Motor neuron (in vitro differentiated cells): ENCODE measurements at regions not wholly inside any gene's neighbourhood (a gene's known extent, or its start where the extent isn't known, plus 50 kb on each side); places are given as distances from the start of the nearest gene placed in this dataset.

ENCODE experiments used
- ATAC-seq, 8 experiments: fragments of 200-7000 bp; cut with Tn5 transposase; replicated peaks in 6 of 8; 2 replicates each; pipeline ENCODE4 v1.8.0; 2021; ENCODE audit warnings: mild to moderate bottlenecking in 8 of 8, moderate library complexity in 8 of 8
- H3K27ac ChIP-seq, 2 donors: fragments of 250-450 bp; sonication (Bioruptor Pico); 2 replicates each; pipeline ENCODE4 v1.9.0; 2021; ENCODE audit warnings: antibody characterized with exemption in 2 of 2, mild to moderate bottlenecking in 2 of 2, moderate library complexity in 1 of 2
- H3K4me1 ChIP-seq, 2 donors: fragments of 250-450 bp; sonication (Bioruptor Pico); replicated peaks in 1 of 2; 2 replicates each; pipeline ENCODE4 v1.6.1; 2021; ENCODE audit warnings: antibody characterized with exemption in 2 of 2, mild to moderate bottlenecking in 2 of 2, moderate library complexity in 1 of 2
- H3K4me3 ChIP-seq, 5 donors: fragments of 250-450 bp; sonication (Bioruptor Pico); 2 replicates each; pipeline ENCODE4 v1.9.0; 2021; ENCODE audit warnings: antibody characterized with exemption in 5 of 5, mild to moderate bottlenecking in 5 of 5, moderate library complexity in 4 of 5
- WGBS, 10 experiments: fragments of 450-650 bp; shearing (Covaris generic); methylation state at CpG; one replicate each; pipeline ENCODE4 v1.0.0; 2022; 5-methylcytosine and 5-hydroxymethylcytosine counted together
- in situ Hi-C, 9 experiments: fragments of 400-800 bp; cut with MboI; loops; one replicate each; pipeline ENCODE4 v1.15.0; 2021; ENCODE audit warnings: low sequenced_read_pairs in 9 of 9, low pct_unique_long_range_greater_than_20kb in 2 of 9; ENCODE audit not compliant: unreplicated experiment in 9 of 9

DNA sequence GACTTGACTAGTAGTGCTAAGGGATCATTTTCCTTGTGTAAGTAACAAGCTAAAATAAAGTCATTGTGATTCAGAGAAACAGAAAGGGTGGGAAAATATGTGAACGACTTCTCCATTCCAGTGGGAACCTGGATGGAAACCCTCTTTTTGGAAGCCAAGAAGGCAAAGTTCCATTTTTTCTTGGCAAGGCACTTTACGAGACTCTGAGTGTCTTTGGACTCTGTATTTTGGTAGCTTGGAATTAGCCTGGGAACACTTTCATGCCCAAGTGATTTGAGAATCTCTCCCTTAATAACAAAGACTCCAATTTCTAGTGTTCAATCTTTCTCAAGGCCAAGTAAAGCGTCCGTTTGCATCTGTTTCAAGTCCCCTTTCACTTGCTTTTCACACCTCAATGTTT is 100.5 kb upstream of the SASH1 start:
- no peak overlapping the region for H3K4me3 ChIP-seq
- H3K4me1 ChIP-seq: peaks cover 10 to 11% of the 10 kb centered on the region in 2 donors
- WGBS, 10 experiments: 19 to 95% (median 83%) methylated on average over 2 to 4 of the region's 4 CpGs; no CpG with 5 or more reads in 2 of the 10 experiments
- no peak for ATAC-seq
- in situ Hi-C loops: loop anchor here in 1 of 9 experiments (10.0 kb wide), 1 partner anchor 57 kb away; no protein-coding TSS in a partner anchor
- H3K27ac ChIP-seq: no peak overlapping the region

DNA sequence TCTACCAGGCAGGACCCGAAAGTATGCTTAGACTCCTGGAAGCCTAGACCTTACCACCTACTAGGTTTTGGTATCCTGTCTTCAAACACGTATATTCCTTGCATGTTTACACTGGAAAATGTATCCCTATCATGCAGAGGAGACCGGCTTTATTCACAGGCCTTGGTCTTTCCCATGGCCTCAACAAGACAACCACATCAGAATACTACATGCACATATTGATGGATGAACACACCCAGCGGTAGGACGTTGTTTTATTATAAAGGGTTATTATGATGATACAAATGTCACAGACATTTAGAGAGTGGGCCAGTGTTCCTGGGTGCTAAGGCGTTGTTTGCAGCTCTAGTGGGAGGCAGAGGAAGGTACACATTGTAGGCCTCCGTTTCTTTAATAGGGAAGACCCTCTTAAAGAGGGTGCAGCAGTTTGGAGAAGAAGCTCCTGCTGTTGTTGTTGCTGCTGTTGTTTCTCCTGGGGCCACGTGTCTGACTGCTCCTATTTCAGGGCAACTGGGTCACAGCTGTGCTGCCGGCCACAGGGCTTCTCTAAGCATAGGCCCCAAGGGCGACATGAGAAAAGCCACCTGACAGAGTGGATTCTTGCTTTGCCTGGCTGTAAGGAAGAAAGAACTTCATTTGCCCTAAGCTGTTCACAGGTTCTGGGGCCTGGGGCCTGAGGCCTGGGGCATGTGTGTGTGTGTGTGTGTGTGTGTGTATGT is 98.3 kb upstream of the SASH1 start:
- Histone ChIP-seq H3K4me1 (peaks cover 22 to 33% of the 10 kb centered on the region in 2 donors), H3K27ac (no peak overlapping the region), H3K4me3 (no peak overlapping the region)
- 35 to 100% (median 90%) methylated on average over 1 to 7 of the region's 10 CpGs; no CpG with 5 or more reads in 3 of the 10 experiments for WGBS, 10 experiments
- in situ Hi-C loops: loop anchor here in 1 of 9 experiments (10.0 kb wide), 1 partner anchor 60 kb away; no protein-coding TSS in a partner anchor
- ATAC-seq: peak; percentile 33 to 89 (median 64)

- Histone ChIP-seq H3K4me3 (no peak overlapping the region), H3K4me1 (peaks cover 39 to 54% of the 10 kb centered on the region in 2 donors), H3K27ac (no peak overlapping the region)
- WGBS, 10 experiments: 67 to 100% (median 92%) methylated on average over 2 to 6 of the region's 6 CpGs; no CpG with 5 or more reads in 4 of the 10 experiments
- ATAC-seq: peak in 1 of 8 experiments; percentile 60
- in situ Hi-C loops: loop anchor here in 1 of 9 experiments (10.0 kb wide), 1 partner anchor 63 kb away; no protein-coding TSS in a partner anchor
Observed at GRCh38 chr6:148247386-148248063, 95.1 kb upstream of the SASH1 start.

DNA sequence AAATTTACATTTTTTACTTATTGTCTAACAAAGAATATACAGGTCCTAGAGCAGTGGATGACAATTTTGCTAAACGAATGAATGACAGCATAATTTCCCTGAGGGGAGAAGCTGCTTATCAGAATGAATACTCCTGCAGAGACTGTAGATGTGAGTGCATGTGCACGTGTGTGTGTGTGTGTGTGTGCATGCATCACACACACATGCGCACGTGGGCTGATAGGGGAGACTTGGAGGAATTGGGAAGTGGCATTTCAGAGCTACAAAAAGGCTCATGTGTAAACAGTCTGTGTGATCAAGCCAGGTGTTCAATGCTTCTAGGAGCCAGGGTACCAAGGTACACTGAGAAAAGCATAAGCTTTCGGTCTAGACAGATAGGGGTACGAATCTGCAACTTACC is 93.5 kb upstream of the SASH1 start:
- Histone ChIP-seq H3K4me3 (no peak overlapping the region), H3K4me1 (peaks cover 39 to 54% of the 10 kb centered on the region in 2 donors), H3K27ac (no peak overlapping the region)
- peak in 4 of 8 experiments; percentile 41 to 64 (median 48) for ATAC-seq
- WGBS, 10 experiments: 11 to 100% (median 77%) methylated on average over 1 to 6 of the region's 6 CpGs; no CpG with 5 or more reads in 2 of the 10 experiments
- in situ Hi-C loops: loop anchor here in 1 of 9 experiments (10.0 kb wide), 1 partner anchor 64 kb away; no protein-coding TSS in a partner anchor

GRCh38 chr6:148249679-148250375 is 92.8 kb upstream of the SASH1 start:
- in situ Hi-C loops: loop anchor here in 1 of 9 experiments (10.0 kb wide), 1 partner anchor 65 kb away; no protein-coding TSS in a partner anchor
- H3K4me1 ChIP-seq: peaks cover 32 to 47% of the 10 kb centered on the region in 2 donors
- no peak overlapping the region for H3K4me3 ChIP-seq
- H3K27ac ChIP-seq: no peak overlapping the region
- 44 to 100% (median 80%) methylated on average over 1 to 5 of the region's 5 CpGs; no CpG with 5 or more reads in 1 of the 10 experiments for WGBS, 10 experiments
- ATAC-seq: peak in 6 of 8 experiments; percentile 11 to 65 (median 41)

DNA sequence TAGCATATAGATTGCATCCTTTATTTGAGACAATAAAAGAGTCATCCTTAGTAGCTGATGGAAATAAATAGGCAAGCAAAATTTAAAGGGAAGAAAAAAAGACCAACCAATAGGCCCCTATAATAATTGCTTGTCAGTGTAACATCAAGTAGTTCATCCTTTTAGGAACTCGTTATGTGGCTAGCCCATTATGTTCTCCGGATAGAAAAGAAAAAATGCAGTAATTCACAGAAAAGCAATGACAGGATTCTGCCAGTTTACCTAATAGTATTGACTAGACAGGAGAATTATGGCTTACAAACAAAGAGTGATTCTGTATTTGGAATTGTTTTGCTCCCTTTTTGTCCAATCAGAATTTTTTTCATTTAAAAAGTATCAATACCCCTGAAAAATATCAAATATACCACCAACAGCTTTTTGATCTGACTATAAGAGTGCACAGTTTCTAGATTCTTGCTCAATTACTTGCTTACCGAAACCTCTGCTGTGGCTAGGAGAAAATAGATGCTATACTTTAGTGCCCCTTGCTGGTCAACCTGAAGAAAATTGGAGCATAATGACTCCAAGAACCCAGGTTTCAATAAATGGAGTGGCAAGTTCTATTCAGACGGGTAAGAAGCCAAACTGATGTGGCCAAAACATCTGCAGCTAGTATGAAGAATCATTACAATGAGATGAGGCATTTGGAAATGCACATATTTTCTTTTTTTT is 91.5 kb upstream of the SASH1 start:
- peaks cover 29 to 43% of the 10 kb centered on the region in 2 donors for H3K4me1 ChIP-seq
- peak; percentile 23 to 74 (median 66) for ATAC-seq
- in situ Hi-C loops: no loop called here
- no peak overlapping the region for H3K4me3 ChIP-seq
- 6 to 90% (median 25%) methylated on average over 2 to 4 of the region's 4 CpGs for WGBS, 10 experiments
- no peak overlapping the region for H3K27ac ChIP-seq

- Histone ChIP-seq H3K4me1 (peaks cover 29 to 43% of the 10 kb centered on the region in 2 donors), H3K27ac (no peak overlapping the region), H3K4me3 (no peak overlapping the region)
- WGBS, 10 experiments: 72 to 100% (median 90%) methylated on average over 2 to 6 of the region's 7 CpGs; no CpG with 5 or more reads in 5 of the 10 experiments
- no peak for ATAC-seq
- in situ Hi-C loops: no loop called here
Observed at GRCh38 chr6:148251891-148252290, 90.7 kb upstream of the SASH1 start.

DNA sequence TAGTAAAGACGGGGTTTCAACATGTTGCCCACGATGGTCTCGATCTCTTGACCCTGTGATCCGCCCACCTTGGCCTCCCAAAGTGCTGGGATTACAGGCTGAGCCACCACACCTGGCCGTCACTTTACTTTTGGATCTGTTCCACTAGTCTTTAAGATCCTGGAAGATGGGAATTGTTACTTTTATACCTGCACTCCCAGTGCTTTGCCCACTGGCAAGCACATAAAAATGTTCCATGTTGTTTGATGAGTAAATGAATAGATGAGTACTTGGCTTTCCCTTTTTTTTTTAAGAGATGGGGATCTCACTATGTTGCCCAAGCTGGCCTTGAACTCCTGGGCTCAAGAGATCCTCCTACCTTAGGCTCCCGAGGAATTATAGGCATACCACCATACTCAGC is 84.8 kb upstream of the SASH1 start:
- in situ Hi-C loops: no loop called here
- WGBS, 10 experiments: 40 to 100% (median 87%) methylated on average over 1 to 5 of the region's 6 CpGs; no CpG with 5 or more reads in 1 of the 10 experiments
- Histone ChIP-seq H3K4me3 (no peak overlapping the region), H3K4me1 (no peaks in the 10 kb centered on the region), H3K27ac (no peak overlapping the region)
- no peak for ATAC-seq

- 70 to 100% (median 92%) methylated on average over 1 to 5 of the region's 5 CpGs; no CpG with 5 or more reads in 1 of the 10 experiments for WGBS, 10 experiments
- in situ Hi-C loops: no loop called here
- no peak overlapping the region for H3K4me3 ChIP-seq
- H3K4me1 ChIP-seq: no peaks in the 10 kb centered on the region
- no peak overlapping the region for H3K27ac ChIP-seq
- no peak for ATAC-seq
Observed at GRCh38 chr6:148258868-148259267, 83.8 kb upstream of the SASH1 start.

DNA sequence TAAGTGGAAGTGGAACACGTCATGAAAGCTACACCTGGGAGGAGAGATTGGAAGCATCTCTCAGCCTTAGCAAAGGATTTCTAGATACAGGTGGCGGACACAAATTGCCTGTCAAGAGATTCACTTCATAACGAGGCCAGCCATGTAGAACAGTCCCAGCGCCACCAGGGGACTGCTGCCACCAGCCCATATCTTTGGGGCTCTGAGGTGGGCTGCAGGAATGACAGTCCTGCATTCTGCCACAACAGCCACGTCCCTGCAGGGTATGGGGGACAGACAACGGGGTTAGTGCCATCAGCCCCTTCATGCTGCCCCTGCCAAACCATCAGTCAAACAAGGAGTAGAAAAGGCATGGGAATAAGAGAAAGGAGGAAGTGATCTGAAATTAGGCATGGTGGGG is 81.2 kb upstream of the SASH1 start:
- no peak overlapping the region for H3K4me3 ChIP-seq
- in situ Hi-C loops: no loop called here
- ATAC-seq: no peak
- no peaks in the 10 kb centered on the region for H3K4me1 ChIP-seq
- H3K27ac ChIP-seq: no peak overlapping the region
- 47 to 100% (median 80%) methylated on average over 1 to 5 of the region's 6 CpGs for WGBS, 10 experiments

GRCh38 chr6:148263010-148263409 is 79.6 kb upstream of the SASH1 start:
- ATAC-seq: no peak
- in situ Hi-C loops: no loop called here
- Histone ChIP-seq H3K4me3 (no peak overlapping the region), H3K4me1 (no peaks in the 10 kb centered on the region), H3K27ac (no peak overlapping the region)
- 73 to 87% (median 82%) methylated on average over 2 to 3 of the region's 3 CpGs; no CpG with 5 or more reads in 6 of the 10 experiments for WGBS, 10 experiments

- Histone ChIP-seq H3K27ac (no peak overlapping the region), H3K4me3 (no peak overlapping the region), H3K4me1 (no peaks in the 10 kb centered on the region)
- 40 to 100% (median 60%) methylated on average over 1 to 5 of the region's 5 CpGs; no CpG with 5 or more reads in 1 of the 10 experiments for WGBS, 10 experiments
- in situ Hi-C loops: no loop called here
- no peak for ATAC-seq
Observed at GRCh38 chr6:148263961-148264360, 78.7 kb upstream of the SASH1 start.
